Liver (tissue), 8 donors: ENCODE measurements at regions not wholly inside any gene's neighbourhood (a gene's known extent, or its start where the extent isn't known, plus 50 kb on each side); places are given as distances from the start of the nearest gene placed in this dataset.

Source experiments
- DNase-seq: peaks from one replicate; pipeline ENCODE4 v3.0.0-alpha.2; 2017; ENCODE audit warnings: low spot score
- H3K27ac ChIP-seq, 2 donors: one replicate each; pipeline ENCODE4 v1.7.0; 2013; ENCODE audit warnings: inconsistent platforms in 2 of 2, low read length in 2 of 2, control low read depth in 1 of 2, low read depth in 1 of 2, mild to moderate bottlenecking in 1 of 2
- H3K27me3 ChIP-seq, 4 donors: one replicate each; pipeline versions ENCODE4 v1.6.1 to v1.7.0; 2013; ENCODE audit warnings: low read length in 3 of 4, inconsistent platforms in 1 of 4, mild to moderate bottlenecking in 1 of 4, moderate library complexity in 1 of 4; ENCODE audit not compliant: control insufficient read depth in 4 of 4, insufficient read depth in 4 of 4
- H3K36me3 ChIP-seq, 4 donors: one replicate each; pipeline versions ENCODE4 v1.6.1 to v1.7.0; 2013; ENCODE audit warnings: low read length in 3 of 4, mild to moderate bottlenecking in 3 of 4, low read depth in 1 of 4, moderate library complexity in 1 of 4; ENCODE audit not compliant: control insufficient read depth in 4 of 4, insufficient read depth in 3 of 4
- H3K4me1 ChIP-seq, 4 donors: one replicate each; pipeline versions ENCODE4 v1.6.1 to v1.7.0; 2013; ENCODE audit warnings: low read length in 3 of 4, mild to moderate bottlenecking in 3 of 4, moderate library complexity in 1 of 4; ENCODE audit not compliant: control insufficient read depth in 4 of 4, insufficient read depth in 4 of 4
- H3K4me3 ChIP-seq, 3 donors: one replicate each; pipeline versions ENCODE4 v1.6.1 to v1.7.0; 2013; ENCODE audit warnings: low read length in 3 of 3, control low read depth in 1 of 3, low read depth in 1 of 3, mild to moderate bottlenecking in 1 of 3
- H3K9ac ChIP-seq, 2 donors: one replicate each; pipeline ENCODE4 v1.7.0; 2013; ENCODE audit warnings: low read length in 2 of 2, mild to moderate bottlenecking in 2 of 2, moderate library complexity in 2 of 2, control low read depth in 1 of 2, low read depth in 1 of 2
- H3K9me3 ChIP-seq, 4 donors: one replicate each; pipeline versions ENCODE4 v1.6.1 to v1.7.0; 2013; ENCODE audit warnings: low read length in 3 of 4; ENCODE audit not compliant: control insufficient read depth in 4 of 4
- EGR1 ChIP-seq, 2 donors: IDR thresholded peaks; 2 replicates each; pipeline ENCODE4 v1.6.1; 2016 to 2018; ENCODE audit warnings: antibody characterized with exemption in 2 of 2, low read depth in 2 of 2
- FOXA1 ChIP-seq: IDR thresholded peaks from 2 replicates; pipeline ENCODE4 v1.6.1; 2016; ENCODE audit warnings: antibody characterized with exemption
- FOXA2 ChIP-seq: IDR thresholded peaks from 2 replicates; pipeline ENCODE4 v1.6.1; 2016; ENCODE audit warnings: antibody characterized with exemption
- GABPA ChIP-seq, 2 donors: IDR thresholded peaks in 1 of 2; conservative IDR thresholded peaks in 1 of 2; 2 replicates each; pipeline ENCODE4 v1.6.1; 2016; ENCODE audit warnings: antibody characterized with exemption in 2 of 2, mild to moderate bottlenecking in 1 of 2, moderate library complexity in 1 of 2
- HNF4A ChIP-seq, 2 donors: conservative IDR thresholded peaks; 2 replicates each; pipeline ENCODE4 v1.6.1; 2016; ENCODE audit warnings: antibody characterized with exemption in 2 of 2, mild to moderate bottlenecking in 2 of 2
- HNF4G ChIP-seq: IDR thresholded peaks from 2 replicates; pipeline ENCODE4 v1.6.1; 2016; ENCODE audit warnings: antibody characterized with exemption
- NR2F2 ChIP-seq: IDR thresholded peaks from 2 replicates; pipeline ENCODE4 v1.6.1; 2016; ENCODE audit warnings: antibody characterized with exemption
- RAD21 ChIP-seq, 2 donors: IDR thresholded peaks; 2 replicates each; pipeline ENCODE4 v1.6.1; 2016; ENCODE audit warnings: antibody characterized with exemption in 2 of 2, mild to moderate bottlenecking in 2 of 2
- RXRA ChIP-seq, 2 donors: IDR thresholded peaks; 2 replicates each; pipeline ENCODE4 v1.6.1; 2017 to 2018; ENCODE audit warnings: antibody characterized with exemption in 2 of 2, mild to moderate bottlenecking in 1 of 2
- SP1 ChIP-seq: IDR thresholded peaks from 2 replicates; pipeline ENCODE4 v1.6.1; 2018; ENCODE audit warnings: antibody characterized with exemption, mild to moderate bottlenecking
- TAF1 ChIP-seq: conservative IDR thresholded peaks from 2 replicates; pipeline ENCODE4 v1.6.1; 2016; ENCODE audit warnings: antibody characterized with exemption, mild to moderate bottlenecking
- YY1 ChIP-seq: IDR thresholded peaks from 2 replicates; pipeline ENCODE4 v1.6.1; 2016; ENCODE audit warnings: antibody characterized with exemption, mild to moderate bottlenecking
- WGBS: extraction: QIAGEN DNeasy Blood & Tissue Kit; methylation state at CpG from one replicate; pipeline ENCODE4 v1.1.7; 2013; 5-methylcytosine and 5-hydroxymethylcytosine counted together
- TF ChIP-seq, protein P1 (sequence below): fragments of 150-350 bp; IDR thresholded peaks from 2 replicates; pipeline ENCODE4 v1.5.1; 2017; ENCODE audit warnings: improper control_type of control experiment, low read depth, low read length; ENCODE audit not compliant: missing input control
- TF ChIP-seq, protein P2 (sequence below): IDR thresholded peaks from 2 replicates; pipeline ENCODE4 v1.6.1; 2016; ENCODE audit warnings: antibody characterized with exemption
- TF ChIP-seq, protein P3 (sequence below): IDR thresholded peaks from 2 replicates; pipeline ENCODE4 v1.6.1; 2016; ENCODE audit warnings: antibody characterized with exemption
- donor health status: healthy.
- donor health status: healthy.
- donor health status: healthy.
- donor health status: healthy.
- donor health status: healthy.

DNA sequence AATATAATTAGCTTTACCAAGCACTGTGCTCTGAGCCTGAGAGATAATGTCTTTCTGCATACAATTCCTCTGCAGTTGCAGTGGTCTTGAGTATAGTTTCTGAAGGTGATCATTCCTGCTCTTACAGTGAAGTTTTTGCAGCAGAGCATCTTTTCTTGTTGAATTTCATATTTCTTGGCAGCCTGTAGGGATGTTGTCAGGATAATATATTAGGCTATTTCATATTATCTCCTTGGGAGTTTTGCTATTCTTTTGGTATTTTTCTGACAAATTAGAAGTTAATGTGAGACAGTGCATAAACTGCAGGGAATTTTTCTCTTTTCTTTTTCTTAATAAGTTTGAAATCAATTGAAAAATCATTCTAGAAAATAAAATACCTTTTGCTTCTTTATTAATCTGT is 1502.6 kb upstream of the FLRT2 start:
- Histone ChIP-seq H3K4me1 (no peaks in the 10 kb centered on the region), H3K4me3 (no peak overlapping the region), H3K9me3 (peaks cover 0 to 2% (median 0%) of the 10 kb centered on the region in 4 donors), H3K27ac (no peak overlapping the region), H3K27me3 (no peaks in the 10 kb centered on the region), H3K9ac (no peak overlapping the region), H3K36me3 (no peaks in the 10 kb centered on the region)
- no peak for DNase-seq
- no peak for TF ChIP-seq RXRA (IDR thresholded peaks at IDR 0.05)
- TF ChIP-seq TAF1, result no peak
- TF ChIP-seq RAD21 (IDR thresholded peaks at IDR 0.05), result no peak
- no peak for TF ChIP-seq NR2F2
- TF ChIP-seq FOXA1, result no peak
- no peak for TF ChIP-seq HNF4G
- TF ChIP-seq HNF4A (conservative IDR thresholded peaks at IDR 0.05), result no peak
- TF ChIP-seq, protein P1, sequence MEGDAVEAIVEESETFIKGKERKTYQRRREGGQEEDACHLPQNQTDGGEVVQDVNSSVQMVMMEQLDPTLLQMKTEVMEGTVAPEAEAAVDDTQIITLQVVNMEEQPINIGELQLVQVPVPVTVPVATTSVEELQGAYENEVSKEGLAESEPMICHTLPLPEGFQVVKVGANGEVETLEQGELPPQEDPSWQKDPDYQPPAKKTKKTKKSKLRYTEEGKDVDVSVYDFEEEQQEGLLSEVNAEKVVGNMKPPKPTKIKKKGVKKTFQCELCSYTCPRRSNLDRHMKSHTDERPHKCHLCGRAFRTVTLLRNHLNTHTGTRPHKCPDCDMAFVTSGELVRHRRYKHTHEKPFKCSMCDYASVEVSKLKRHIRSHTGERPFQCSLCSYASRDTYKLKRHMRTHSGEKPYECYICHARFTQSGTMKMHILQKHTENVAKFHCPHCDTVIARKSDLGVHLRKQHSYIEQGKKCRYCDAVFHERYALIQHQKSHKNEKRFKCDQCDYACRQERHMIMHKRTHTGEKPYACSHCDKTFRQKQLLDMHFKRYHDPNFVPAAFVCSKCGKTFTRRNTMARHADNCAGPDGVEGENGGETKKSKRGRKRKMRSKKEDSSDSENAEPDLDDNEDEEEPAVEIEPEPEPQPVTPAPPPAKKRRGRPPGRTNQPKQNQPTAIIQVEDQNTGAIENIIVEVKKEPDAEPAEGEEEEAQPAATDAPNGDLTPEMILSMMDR, result no peak
- TF ChIP-seq, protein P2, sequence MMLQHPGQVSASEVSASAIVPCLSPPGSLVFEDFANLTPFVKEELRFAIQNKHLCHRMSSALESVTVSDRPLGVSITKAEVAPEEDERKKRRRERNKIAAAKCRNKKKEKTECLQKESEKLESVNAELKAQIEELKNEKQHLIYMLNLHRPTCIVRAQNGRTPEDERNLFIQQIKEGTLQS, result no peak
- TF ChIP-seq SP1, result no peak
- no peak for TF ChIP-seq GABPA (IDR thresholded peaks at IDR 0.05 in 1 of 2, conservative IDR thresholded peaks at IDR 0.05 in 1 of 2)
- TF ChIP-seq, protein P3, sequence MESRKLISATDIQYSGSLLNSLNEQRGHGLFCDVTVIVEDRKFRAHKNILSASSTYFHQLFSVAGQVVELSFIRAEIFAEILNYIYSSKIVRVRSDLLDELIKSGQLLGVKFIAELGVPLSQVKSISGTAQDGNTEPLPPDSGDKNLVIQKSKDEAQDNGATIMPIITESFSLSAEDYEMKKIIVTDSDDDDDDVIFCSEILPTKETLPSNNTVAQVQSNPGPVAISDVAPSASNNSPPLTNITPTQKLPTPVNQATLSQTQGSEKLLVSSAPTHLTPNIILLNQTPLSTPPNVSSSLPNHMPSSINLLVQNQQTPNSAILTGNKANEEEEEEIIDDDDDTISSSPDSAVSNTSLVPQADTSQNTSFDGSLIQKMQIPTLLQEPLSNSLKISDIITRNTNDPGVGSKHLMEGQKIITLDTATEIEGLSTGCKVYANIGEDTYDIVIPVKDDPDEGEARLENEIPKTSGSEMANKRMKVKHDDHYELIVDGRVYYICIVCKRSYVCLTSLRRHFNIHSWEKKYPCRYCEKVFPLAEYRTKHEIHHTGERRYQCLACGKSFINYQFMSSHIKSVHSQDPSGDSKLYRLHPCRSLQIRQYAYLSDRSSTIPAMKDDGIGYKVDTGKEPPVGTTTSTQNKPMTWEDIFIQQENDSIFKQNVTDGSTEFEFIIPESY, result no peak

DNA sequence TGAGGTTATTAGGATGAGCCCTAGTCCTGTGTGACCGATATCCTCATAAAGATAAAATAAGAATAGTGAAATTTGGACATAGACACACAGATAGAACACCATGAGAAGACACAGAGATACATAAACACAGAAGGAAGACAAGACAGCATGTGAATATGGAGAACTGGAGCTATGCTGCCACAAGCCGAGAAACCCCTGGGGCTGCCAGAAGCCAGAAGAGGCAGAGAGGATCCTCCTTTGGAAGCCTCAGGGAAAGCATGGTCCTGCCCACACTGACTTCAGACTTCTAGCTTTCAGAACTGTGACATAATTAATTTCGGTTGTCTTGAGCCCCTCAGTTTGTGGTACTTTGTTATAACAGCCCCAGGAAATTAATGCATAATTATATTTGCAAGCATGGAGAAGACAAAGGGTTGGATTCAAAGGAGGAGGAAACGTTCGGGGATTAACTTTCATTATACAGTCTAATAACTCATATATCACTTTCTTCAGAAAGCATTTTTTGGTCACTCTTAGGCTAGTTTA is 1501.8 kb upstream of the FLRT2 start:
- Histone ChIP-seq H3K4me1 (no peaks in the 10 kb centered on the region), H3K27me3 (no peaks in the 10 kb centered on the region), H3K36me3 (no peaks in the 10 kb centered on the region), H3K4me3 (no peak overlapping the region), H3K9me3 (no peaks in the 10 kb centered on the region), H3K9ac (no peak overlapping the region), H3K27ac (no peak overlapping the region)
- DNase-seq, result no peak
- no peak for TF ChIP-seq RAD21 (IDR thresholded peaks at IDR 0.05)
- no peak for TF ChIP-seq HNF4A (conservative IDR thresholded peaks at IDR 0.05)
- WGBS, result 71% methylated on average over 5 of the region's 5 CpGs

DNA sequence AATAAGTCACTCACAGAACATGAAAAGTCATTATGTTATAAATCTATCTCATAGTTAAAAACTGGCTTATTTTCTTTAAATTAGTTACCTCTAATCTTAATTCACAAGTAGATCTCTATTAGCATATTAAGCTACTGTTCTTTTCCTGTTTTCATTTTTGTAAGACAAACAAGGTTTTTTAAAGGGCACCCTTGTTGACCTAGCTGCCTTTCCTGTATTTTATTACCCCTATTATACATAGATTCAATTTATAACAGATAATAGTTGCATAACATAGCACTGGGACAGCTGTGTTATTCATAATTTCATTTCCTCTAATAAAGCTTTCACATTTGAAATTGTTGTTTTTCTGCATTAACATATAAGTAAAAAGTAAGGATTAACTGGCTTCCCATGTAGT is 1500.7 kb upstream of the FLRT2 start:
- Histone ChIP-seq H3K4me1 (no peaks in the 10 kb centered on the region), H3K36me3 (no peaks in the 10 kb centered on the region), H3K9ac (no peak overlapping the region), H3K27me3 (no peaks in the 10 kb centered on the region), H3K27ac (no peak overlapping the region), H3K4me3 (no peak overlapping the region), H3K9me3 (no peaks in the 10 kb centered on the region)
- no peak for DNase-seq
- TF ChIP-seq YY1 (no peak), EGR1 (IDR thresholded peaks at IDR 0.05; ENCODE audit: low read depth in 2 of 2) (no peak), NR2F2 (no peak), GABPA (IDR thresholded peaks at IDR 0.05 in 1 of 2, conservative IDR thresholded peaks at IDR 0.05 in 1 of 2) (no peak), HNF4G (no peak), HNF4A (conservative IDR thresholded peaks at IDR 0.05) (no peak), RXRA (IDR thresholded peaks at IDR 0.05) (no peak), FOXA1 (no peak), FOXA2 (no peak), SP1 (no peak)
- TF ChIP-seq, protein P3, result no peak
- TF ChIP-seq, protein P1, result no peak
